Retina (tissue), 1 donor: ENCODE measurements at regions not wholly inside any gene's neighbourhood (a gene's known extent, or its start where the extent isn't known, plus 50 kb on each side); places are given as distances from the start of the nearest gene placed in this dataset.

Experiments used
- DNase-seq: peaks from one replicate; pipeline ENCODE4 v3.0.0-alpha.2; 2016

DNA sequence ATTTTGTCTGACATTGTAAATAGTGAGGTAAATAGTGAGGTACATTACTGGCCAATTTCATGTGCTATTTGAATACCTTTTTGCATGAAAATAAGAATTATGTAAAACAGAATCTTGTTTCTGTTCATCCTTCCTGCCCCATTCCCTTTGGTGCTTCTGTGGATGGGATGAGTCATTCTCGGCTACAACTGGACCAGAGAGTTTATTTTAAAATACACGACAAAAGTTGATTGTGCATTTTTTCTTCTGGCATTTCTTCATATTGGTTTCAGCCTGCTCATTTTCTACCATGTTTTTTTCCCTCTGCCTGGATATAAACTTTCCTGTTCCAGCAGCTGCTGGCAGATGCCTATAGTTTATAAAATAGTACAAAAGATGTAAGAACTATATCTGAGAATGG is 107.5 kb downstream of the CYSLTR2 start:
- DNase-seq = no peak

DNA sequence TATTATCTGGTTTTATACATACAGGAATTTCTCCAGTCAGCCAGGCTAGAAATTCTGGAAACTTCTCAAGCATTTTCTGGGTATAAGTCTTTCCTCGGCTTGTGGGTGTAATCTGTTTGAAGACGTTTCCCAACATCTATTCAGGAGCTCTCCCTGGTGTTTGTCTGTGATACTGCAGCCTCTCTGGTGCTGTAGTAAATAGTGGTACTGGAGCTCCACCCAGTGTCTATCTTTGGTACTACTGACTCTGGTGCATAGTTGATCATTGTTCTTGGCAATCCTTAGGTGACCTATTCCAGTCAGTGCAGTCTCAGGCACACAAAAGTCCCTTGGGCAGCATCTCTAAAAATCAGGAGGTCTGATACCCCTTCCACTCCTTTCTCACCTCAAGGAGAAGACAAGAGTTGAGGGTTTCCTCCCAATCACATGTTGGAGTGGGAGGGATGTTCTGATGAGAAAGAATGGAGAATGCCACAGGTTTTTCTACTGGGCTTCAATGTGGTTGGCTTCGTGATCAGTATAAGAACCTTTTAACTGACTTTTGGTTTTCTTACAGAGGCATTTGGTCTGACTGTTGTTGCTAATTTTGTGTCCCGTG is 115.5 kb downstream of the CYSLTR2 start:
- DNase-seq = peak; percentile 80

GRCh38 chr13:48770372-48770771 is 116.6 kb downstream of the CYSLTR2 start:
- DNase-seq = no peak

- no peak for DNase-seq
Observed at GRCh38 chr13:48772908-48773307, 119.2 kb downstream of the CYSLTR2 start.

- no peak for DNase-seq
Observed at GRCh38 chr13:48773531-48774275, 120.0 kb downstream of the CYSLTR2 start.

- no peak for DNase-seq
Observed at GRCh38 chr13:48775285-48775684, 121.6 kb downstream of the CYSLTR2 start.

GRCh38 chr13:48775804-48776203 is 122.1 kb downstream of the CYSLTR2 start:
- no peak for DNase-seq

GRCh38 chr13:48776401-48776800 is 122.7 kb downstream of the CYSLTR2 start:
- DNase-seq = no peak

DNA sequence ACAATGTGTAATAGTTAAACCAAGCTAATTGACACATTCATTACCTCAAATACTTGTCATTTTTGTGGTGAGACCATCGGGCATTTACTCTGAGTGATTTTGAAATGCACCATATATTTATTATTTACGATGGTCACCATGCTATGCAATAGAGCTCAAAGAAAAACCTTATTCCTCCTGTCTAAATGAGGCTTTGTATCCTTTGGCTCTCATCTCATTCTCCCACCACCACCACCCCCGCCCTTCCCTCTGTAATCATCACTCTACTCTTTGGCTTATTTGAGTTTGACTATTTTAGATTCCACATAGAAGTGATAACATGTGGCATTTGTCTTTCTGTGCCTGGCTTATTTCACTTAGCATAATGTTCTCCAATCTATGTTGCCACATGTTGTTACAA is 124.9 kb downstream of the CYSLTR2 start:
- DNase-seq = no peak

- no peak for DNase-seq
Observed at GRCh38 chr13:48780713-48781341, 127.1 kb downstream of the CYSLTR2 start.

DNA sequence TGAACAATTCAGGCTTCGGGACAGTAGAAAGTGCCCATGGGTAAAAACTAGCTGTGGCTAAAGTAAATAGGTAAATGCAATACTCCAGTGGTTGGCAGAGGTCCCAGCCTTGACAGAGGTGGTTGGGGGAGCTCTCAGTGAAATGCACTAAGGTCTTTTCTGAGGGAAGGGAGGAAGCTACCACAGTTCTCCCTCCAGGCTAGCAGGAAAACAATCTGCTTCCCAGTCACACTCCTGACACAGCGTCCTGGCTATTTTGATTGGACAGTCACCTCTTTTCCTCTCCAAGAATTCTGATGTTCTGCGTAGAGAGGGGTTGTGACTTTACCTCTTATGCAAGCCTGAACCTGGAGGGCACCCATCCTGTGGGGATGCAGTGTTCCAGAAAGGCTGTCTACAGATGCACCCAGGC is 128.7 kb downstream of the CYSLTR2 start:
- no peak for DNase-seq

GRCh38 chr13:48783181-48783630 is 129.5 kb downstream of the CYSLTR2 start:
- no peak for DNase-seq

- DNase-seq = no peak
Observed at GRCh38 chr13:48783695-48784230, 130.0 kb downstream of the CYSLTR2 start.

DNA sequence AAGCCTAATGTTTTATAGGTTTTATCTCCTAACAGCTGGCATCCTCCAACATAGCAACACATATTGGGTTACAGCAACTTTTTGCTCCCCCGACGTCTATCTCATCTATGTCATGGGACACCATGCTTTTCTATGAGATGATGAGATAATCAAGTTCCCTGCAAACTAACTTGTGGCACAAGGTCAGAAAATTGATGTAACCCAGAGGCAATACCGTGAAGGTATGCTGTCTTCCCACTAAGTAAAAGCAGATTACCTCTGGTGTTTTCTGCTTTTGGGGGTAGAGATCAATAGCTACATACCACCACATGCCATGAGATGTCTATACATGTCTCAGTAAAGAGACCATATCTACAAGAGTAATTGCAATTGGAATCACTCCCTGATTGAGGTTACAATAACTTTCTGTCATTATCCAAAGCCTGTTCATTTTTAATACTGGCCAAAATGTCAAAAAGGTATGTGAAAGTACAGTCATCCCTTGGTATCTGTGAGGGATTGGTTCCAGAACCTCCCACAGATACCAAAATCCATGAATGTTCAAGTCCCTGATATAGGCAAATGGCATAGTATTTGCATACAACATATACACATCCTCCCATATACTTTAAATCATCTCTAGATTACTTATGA is 131.3 kb downstream of the CYSLTR2 start:
- no peak for DNase-seq

GRCh38 chr13:48790199-48790598 is 136.5 kb downstream of the CYSLTR2 start:
- DNase-seq = no peak

- no peak for DNase-seq
Observed at GRCh38 chr13:48790966-48791365, 137.2 kb downstream of the CYSLTR2 start.

GRCh38 chr13:48797127-48797526 is 143.4 kb downstream of the CYSLTR2 start:
- DNase-seq = no peak

DNA sequence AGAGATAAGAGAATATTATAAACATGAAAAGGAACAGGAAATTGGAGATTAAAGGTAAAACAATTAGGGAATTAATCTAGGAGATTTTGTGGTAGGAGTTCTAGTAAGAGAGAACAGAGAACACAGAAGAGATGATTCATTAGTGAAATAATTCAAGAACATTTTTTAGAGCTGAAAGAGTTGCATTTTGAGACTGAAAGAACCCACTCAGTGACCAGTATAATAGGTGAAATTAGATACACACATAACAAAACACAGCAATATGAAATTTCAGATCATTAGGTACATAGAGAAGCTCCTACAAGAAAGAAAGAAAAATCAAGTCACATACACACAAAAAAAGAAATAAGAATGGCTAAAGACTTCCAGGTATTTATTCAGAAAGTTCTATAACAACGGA is 144.0 kb downstream of the CYSLTR2 start:
- no peak for DNase-seq

DNA sequence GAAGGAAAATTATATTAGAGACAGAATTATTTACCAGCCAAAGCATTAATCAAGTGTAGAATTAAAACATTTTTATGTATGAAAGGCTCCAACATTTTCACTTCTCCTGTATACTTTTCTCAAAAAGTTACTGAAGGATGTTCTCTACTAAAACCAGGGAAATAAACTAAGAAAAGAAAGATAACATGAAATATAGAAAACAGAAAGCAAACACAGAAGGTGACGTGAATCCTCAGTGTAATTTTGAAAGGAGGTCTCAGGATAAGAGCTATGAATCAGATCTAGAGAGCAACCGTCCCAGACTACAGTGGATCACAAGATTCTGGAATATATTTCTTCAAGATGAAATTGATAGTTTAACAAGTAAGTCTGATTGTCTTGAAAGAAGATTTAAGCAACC is 144.5 kb downstream of the CYSLTR2 start:
- no peak for DNase-seq

DNA sequence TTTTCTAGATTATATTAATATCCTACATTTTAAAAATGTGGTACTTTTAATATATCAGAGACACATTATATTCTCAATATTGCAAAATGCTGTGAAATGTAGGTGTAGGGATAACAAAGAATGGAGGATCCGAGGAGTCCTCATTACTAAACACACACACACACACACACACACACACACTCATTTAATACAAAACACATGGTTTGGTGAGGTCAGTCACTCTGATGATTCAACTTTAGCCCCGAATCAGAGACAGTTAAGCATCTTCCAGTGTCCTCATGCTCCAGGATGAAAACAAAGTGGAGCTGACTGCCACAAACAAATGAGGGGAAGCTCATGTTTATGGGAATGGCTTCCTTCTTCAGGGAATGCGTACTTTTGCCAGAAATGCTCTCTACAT is 147.5 kb downstream of the CYSLTR2 start:
- no peak for DNase-seq

GRCh38 chr13:48804821-48805601 is 151.3 kb downstream of the CYSLTR2 start:
- DNase-seq = no peak

DNA sequence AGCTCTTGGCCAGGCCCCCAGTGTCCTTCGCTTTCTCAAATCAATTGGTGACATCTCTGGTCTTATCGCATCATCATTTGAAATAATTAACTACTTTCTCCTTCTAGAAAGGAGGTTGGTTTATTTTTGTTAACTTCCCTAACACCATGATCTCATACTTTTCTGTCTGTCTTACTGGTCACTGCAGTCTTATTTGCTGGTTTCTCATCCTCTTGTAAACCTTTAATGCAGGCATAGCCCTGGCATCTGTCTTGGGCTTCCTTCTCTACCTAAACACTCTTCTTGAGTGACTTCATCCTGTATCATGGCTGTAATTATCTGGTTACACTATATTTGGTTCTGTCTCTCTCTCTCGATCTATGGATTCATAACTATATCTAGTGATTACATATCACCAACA is 152.8 kb downstream of the CYSLTR2 start:
- no peak for DNase-seq

DNA sequence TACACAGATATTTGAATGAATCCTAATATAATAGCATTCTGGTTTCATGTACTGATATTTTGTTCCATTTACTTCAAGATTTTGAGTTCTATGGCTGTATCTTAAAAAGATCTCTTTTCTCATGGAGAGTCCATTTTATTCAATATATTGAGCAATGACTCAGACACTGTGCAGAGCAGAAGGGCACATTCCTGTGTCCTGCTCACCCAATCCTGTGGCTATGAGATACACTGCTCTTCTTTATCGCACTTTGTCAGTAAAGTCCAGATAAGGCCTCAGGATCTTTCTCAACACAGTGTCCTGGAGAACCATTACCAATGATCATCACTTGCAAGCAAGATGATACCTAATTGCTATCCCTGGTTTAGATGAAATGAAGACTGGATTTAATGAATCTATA is 155.0 kb downstream of the CYSLTR2 start:
- no peak for DNase-seq
